ENCODE measurements at regions not wholly inside any gene's neighbourhood (a gene's known extent, or its start where the extent isn't known, plus 50 kb on each side); places are given as distances from the start of the nearest gene placed in this dataset.

GRCh38 chr10:129294944-129295343, 172.1 kb upstream of the MGMT start:
- Histone ChIP-seq H3K27ac (ENCODE audit: low read depth, low read length) (no peak overlapping the region), H3K4me1 (ENCODE audit: control insufficient read depth in 1 of 2, insufficient read depth in 2 of 2, low read length in 2 of 2) (no peaks in the 10 kb centered on the region), H4K20me1 (ENCODE audit: insufficient read depth) (no peaks in the 10 kb centered on the region), H3K4me2 (ENCODE audit: low read length) (no peak overlapping the region), H3K4me3 (replicated peaks in 1 of 2; ENCODE audit: low read depth in 1 of 2, low read length in 2 of 2) (no peak overlapping the region), H3K9me2 (ENCODE audit: insufficient read depth) (no peaks in the 10 kb centered on the region), H3K27me3 (ENCODE audit: insufficient read depth, low read length) (no peaks in the 10 kb centered on the region), H2AFZ (ENCODE audit: low read depth, low read length, poor library complexity, severe bottlenecking) (no peak overlapping the region), H3K36me3 (ENCODE audit: control insufficient read depth in 1 of 2, insufficient read depth in 2 of 2, low read length in 2 of 2) (no peaks in the 10 kb centered on the region), H3K9ac (ENCODE audit: low read length) (no peak overlapping the region), H3K9me3 (ENCODE audit: control insufficient read depth in 1 of 2, insufficient read depth in 1 of 2, low read depth in 1 of 2, low read length in 2 of 2) (peaks cover 5 to 14% of the 10 kb centered on the region in 2 experiments; a peak in 2 of 4 replicates), H3K79me2 (ENCODE audit: insufficient read depth, low read length) (no peaks in the 10 kb centered on the region)
- DNase-seq (ENCODE audit: low read depth, low spot score), result no peak
- intact Hi-C loops (cut with micrococcal nuclease), result no loop called here
- ChIA-PET RAD21 (ENCODE audit: low non-redundant PET in 1 of 2, low total read pairs in 2 of 2, uncharacterized antibody in 2 of 2, unreplicated experiment in 2 of 2) (no interaction called here), CTCF (no interaction called here), POLR2A (no interaction called here)
- TF ChIP-seq RAD21 (IDR thresholded peaks at IDR 0.05; ENCODE audit: low read depth) (no peak), POLR2AphosphoS5 (IDR thresholded peaks at IDR 0.05; ENCODE audit: low read depth, low read length) (no peak), CEBPB (IDR thresholded peaks at IDR 0.05; ENCODE audit: low read depth) (no peak), CTCF (IDR thresholded peaks at IDR 0.05 in 2 of 3, conservative IDR thresholded peaks at IDR 0.05 in 1 of 3; ENCODE audit: borderline replicate concordance in 1 of 3, insufficient read depth in 1 of 3, low read depth in 2 of 3, low read length in 2 of 3) (no peak), FOSL1 (IDR thresholded peaks at IDR 0.05; ENCODE audit: low read depth) (no peak), TCF7L2 (IDR thresholded peaks at IDR 0.05; ENCODE audit: borderline replicate concordance, extremely low read depth, insufficient read depth, insufficient read length) (no peak), ZNF274 (IDR thresholded peaks at IDR 0.05; ENCODE audit: low read depth, low read length) (no peak)
- no peak for ATAC-seq
- BruUV-seq (replicated peaks), result no TSS peak

- CTCF ChIA-PET, result no interaction called here
- no peaks in the 10 kb centered on the region for H3K79me2 ChIP-seq (ENCODE audit: insufficient read depth, low read length)
- H3K9ac ChIP-seq (ENCODE audit: low read length), result no peak overlapping the region
- POLR2A ChIA-PET, result no interaction called here
- no peaks in the 10 kb centered on the region for H3K27me3 ChIP-seq (ENCODE audit: insufficient read depth, low read length)
- no peak for ATAC-seq
- no peak overlapping the region for H3K4me3 ChIP-seq (replicated peaks in 1 of 2; ENCODE audit: low read depth in 1 of 2, low read length in 2 of 2)
- H2AFZ ChIP-seq (ENCODE audit: low read depth, low read length, poor library complexity, severe bottlenecking), result no peak overlapping the region
- RAD21 ChIA-PET (ENCODE audit: low non-redundant PET in 1 of 2, low total read pairs in 2 of 2, uncharacterized antibody in 2 of 2, unreplicated experiment in 2 of 2), result no interaction called here
- TF ChIP-seq ZNF274 (IDR thresholded peaks at IDR 0.05; ENCODE audit: low read depth, low read length) (no peak), SP1 (IDR thresholded peaks at IDR 0.05; ENCODE audit: low read depth) (no peak), CBX3 (IDR thresholded peaks at IDR 0.05; ENCODE audit: low read depth) (no peak), POLR2A (IDR thresholded peaks at IDR 0.05; ENCODE audit: borderline replicate concordance, extremely low read depth, insufficient read depth, insufficient read length) (no peak), SRF (IDR thresholded peaks at IDR 0.05; ENCODE audit: low read depth) (no peak), ELF1 (IDR thresholded peaks at IDR 0.05; ENCODE audit: borderline replicate concordance, low read depth) (no peak), EZH2phosphoT487 (IDR thresholded peaks at IDR 0.05; ENCODE audit: borderline replicate concordance) (no peak), EGR1 (IDR thresholded peaks at IDR 0.05; ENCODE audit: low read depth) (no peak), CEBPB (IDR thresholded peaks at IDR 0.05; ENCODE audit: low read depth) (no peak), SIN3A (IDR thresholded peaks at IDR 0.05; ENCODE audit: low read depth) (no peak), MAX (IDR thresholded peaks at IDR 0.05) (no peak), ATF3 (IDR thresholded peaks at IDR 0.05) (no peak), ZBTB33 (IDR thresholded peaks at IDR 0.05; ENCODE audit: extremely low read depth, insufficient replicate concordance, low read length) (no peak), POLR2AphosphoS5 (IDR thresholded peaks at IDR 0.05; ENCODE audit: low read depth, low read length) (no peak)
- no peaks in the 10 kb centered on the region for H3K36me3 ChIP-seq (ENCODE audit: control insufficient read depth in 1 of 2, insufficient read depth in 2 of 2, low read length in 2 of 2)
- no peak overlapping the region for H3K27ac ChIP-seq (ENCODE audit: low read depth, low read length)
- no peaks in the 10 kb centered on the region for H3K9me2 ChIP-seq (ENCODE audit: insufficient read depth)
- peaks cover 4 to 9% of the 10 kb centered on the region in 2 experiments; a peak in 1 of 4 replicates for H3K9me3 ChIP-seq (ENCODE audit: control insufficient read depth in 1 of 2, insufficient read depth in 1 of 2, low read depth in 1 of 2, low read length in 2 of 2)
- DNase-seq (ENCODE audit: low read depth, low spot score), result no peak
- H4K20me1 ChIP-seq (ENCODE audit: insufficient read depth), result no peaks in the 10 kb centered on the region
- H3K4me1 ChIP-seq (ENCODE audit: control insufficient read depth in 1 of 2, insufficient read depth in 2 of 2, low read length in 2 of 2), result no peaks in the 10 kb centered on the region
- intact Hi-C loops (cut with micrococcal nuclease), result no loop called here
- BruUV-seq (replicated peaks), result no TSS peak
- H3K4me2 ChIP-seq (ENCODE audit: low read length), result no peak overlapping the region
Measured at GRCh38 chr10:129305046-129305445, 162.0 kb upstream of the MGMT start.
